WTC11 (cell line): ENCODE measurements at regions not wholly inside any gene's neighbourhood (a gene's known extent, or its start where the extent isn't known, plus 50 kb on each side); places are given as distances from the start of the nearest gene placed in this dataset.

ENCODE experiments used
- ATF3 ChIP-seq: sonication (generic); formaldehyde crosslinking; conservative IDR thresholded peaks from 2 replicates; pipeline ENCODE4 v1.8.1; 2022; ENCODE audit warnings: mild to moderate bottlenecking, missing genetic modification reagents
- CBFB ChIP-seq: sonication (generic); formaldehyde crosslinking; IDR thresholded peaks from 2 replicates; pipeline ENCODE4 v1.8.1; 2022; ENCODE audit warnings: mild to moderate bottlenecking, low read depth, missing genetic modification reagents
- CREB1 ChIP-seq: sonication (generic); formaldehyde crosslinking; IDR thresholded peaks from 2 replicates; pipeline ENCODE4 v1.8.0; 2023; ENCODE audit warnings: mild to moderate bottlenecking, missing genetic modification reagents
- CTCF ChIP-seq: fragments of 200-600 bp; IDR thresholded peaks from 2 replicates; pipeline ENCODE4 v1.8.0; 2022; ENCODE audit warnings: antibody characterized with exemption
- FOXK1 ChIP-seq: sonication (generic); formaldehyde crosslinking; IDR thresholded peaks from 2 replicates; pipeline ENCODE4 v1.8.0; 2022; ENCODE audit warnings: mild to moderate bottlenecking, moderate library complexity, missing genetic modification reagents
- MAX ChIP-seq: sonication (generic); formaldehyde crosslinking; IDR thresholded peaks from 2 replicates; pipeline ENCODE4 v1.8.0; 2022; ENCODE audit warnings: mild to moderate bottlenecking, missing genetic modification reagents
- NR1H2 ChIP-seq: sonication (generic); formaldehyde crosslinking; IDR thresholded peaks from 2 replicates; pipeline ENCODE4 v1.9.0; 2021; ENCODE audit warnings: mild to moderate bottlenecking, moderate library complexity, missing genetic modification reagents
- NR2C2 ChIP-seq: sonication (generic); formaldehyde crosslinking; IDR thresholded peaks from 2 replicates; pipeline ENCODE4 v1.8.0; 2022; ENCODE audit warnings: mild to moderate bottlenecking, missing genetic modification reagents
- TCF7 ChIP-seq: sonication (generic); formaldehyde crosslinking; IDR thresholded peaks from 2 replicates; pipeline ENCODE4 v1.8.0; 2022; ENCODE audit warnings: mild to moderate bottlenecking, low read depth, missing genetic modification reagents, moderate library complexity
- TEAD4 ChIP-seq: sonication (generic); formaldehyde crosslinking; IDR thresholded peaks from 2 replicates; pipeline ENCODE4 v1.8.0; 2022; ENCODE audit warnings: mild to moderate bottlenecking, missing genetic modification reagents
- USF2 ChIP-seq: sonication (generic); formaldehyde crosslinking; IDR thresholded peaks from 2 replicates; pipeline ENCODE4 v1.8.1; 2023; ENCODE audit warnings: mild to moderate bottlenecking, missing genetic modification reagents, moderate library complexity
- ZNF425 ChIP-seq: fragments of 250-450 bp; sonication (Bioruptor Pico); conservative IDR thresholded peaks from 2 replicates; pipeline ENCODE4 v1.9.0; 2021; ENCODE audit warnings: mild to moderate bottlenecking

GRCh38 chr7:145431834-145432233 is 596.0 kb upstream of the TPK1 start:
- no peak for TF ChIP-seq CTCF
- no peak for TF ChIP-seq CBFB (CRISPR knock-in tag)
- no peak for TF ChIP-seq NR2C2 (CRISPR knock-in tag)
- TF ChIP-seq CREB1 (CRISPR knock-in tag), result no peak
- no peak for TF ChIP-seq ATF3 (CRISPR knock-in tag)
- TF ChIP-seq TEAD4 (CRISPR knock-in tag), result no peak
- no peak for TF ChIP-seq TCF7 (CRISPR knock-in tag)
- TF ChIP-seq ZNF425 (CRISPR knock-in tag), result no peak
- TF ChIP-seq USF2 (CRISPR knock-in tag), result no peak
- TF ChIP-seq NR1H2 (CRISPR knock-in tag), result no peak
- TF ChIP-seq MAX (CRISPR knock-in tag), result no peak
- TF ChIP-seq FOXK1, result no peak
